ENCODE measurements at regions not wholly inside any gene's neighbourhood (a gene's known extent, or its start where the extent isn't known, plus 50 kb on each side); places are given as distances from the start of the nearest gene placed in this dataset.
A peak's percentile ranks its signal among the peaks of the same experiment; 100 is the strongest.

DNA sequence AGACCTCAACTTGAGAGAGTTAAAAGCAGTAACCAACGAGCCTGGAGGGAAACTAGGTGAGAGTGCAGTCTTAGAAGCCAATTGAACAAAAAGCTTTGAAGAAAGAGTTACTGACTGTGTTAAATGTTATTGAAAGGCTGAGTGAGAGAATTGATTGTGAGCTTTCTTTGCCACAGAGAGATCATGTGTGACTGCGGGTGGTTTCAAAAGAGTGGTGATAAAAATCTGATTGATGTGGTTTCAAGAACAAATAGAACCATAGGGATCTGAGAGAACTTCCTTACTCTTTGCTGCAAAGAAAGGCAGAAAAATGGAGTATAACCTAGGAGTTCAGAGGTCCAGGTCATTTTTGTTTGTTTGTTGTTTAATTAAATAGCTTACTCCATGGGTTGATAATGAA lies 759.9 kb upstream of the ALCAM start:
- peak; percentile 44 for DNase-seq

GRCh38 chr3:104610730-104611652 lies 755.7 kb upstream of the ALCAM start:
- DNase-seq, result no peak

DNA sequence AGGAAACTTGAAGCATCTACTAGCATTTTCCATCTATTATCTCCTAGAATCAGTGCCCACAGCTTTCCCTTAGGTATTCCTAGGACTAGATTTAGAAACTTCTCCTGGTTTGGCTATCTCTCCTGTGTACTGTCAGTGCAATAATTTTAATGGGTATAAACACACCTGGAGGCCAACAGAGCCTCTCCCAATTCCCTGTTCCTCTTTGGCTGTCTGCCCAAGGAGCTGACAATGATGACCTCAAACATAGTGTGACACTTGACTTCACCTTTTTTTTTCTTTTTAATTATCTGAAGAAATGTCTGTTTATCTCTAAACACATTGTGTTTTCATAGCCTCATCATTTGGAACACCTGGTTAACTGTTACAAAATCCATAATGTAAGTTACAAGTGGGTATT lies 754.5 kb upstream of the ALCAM start:
- DNase-seq, result no peak

DNA sequence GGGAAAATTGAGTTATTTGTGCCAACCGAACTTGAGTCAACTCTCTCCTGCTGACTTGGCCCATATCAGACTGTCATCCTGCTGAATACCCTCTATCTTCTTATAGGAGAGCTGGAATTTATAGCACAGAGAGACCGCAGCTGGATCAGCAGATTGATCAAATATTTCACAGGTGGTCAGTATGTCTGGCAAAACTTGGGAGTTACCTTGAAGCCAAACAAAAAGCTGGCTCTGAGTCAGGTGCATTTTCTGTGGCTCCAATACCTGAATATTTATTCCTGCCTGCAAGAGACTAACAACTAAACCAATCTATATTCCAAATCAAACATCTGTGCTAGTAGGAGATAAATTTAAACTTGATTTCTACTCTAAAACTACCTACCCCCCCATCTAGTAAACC lies 752.1 kb upstream of the ALCAM start:
- DNase-seq, result no peak

DNA sequence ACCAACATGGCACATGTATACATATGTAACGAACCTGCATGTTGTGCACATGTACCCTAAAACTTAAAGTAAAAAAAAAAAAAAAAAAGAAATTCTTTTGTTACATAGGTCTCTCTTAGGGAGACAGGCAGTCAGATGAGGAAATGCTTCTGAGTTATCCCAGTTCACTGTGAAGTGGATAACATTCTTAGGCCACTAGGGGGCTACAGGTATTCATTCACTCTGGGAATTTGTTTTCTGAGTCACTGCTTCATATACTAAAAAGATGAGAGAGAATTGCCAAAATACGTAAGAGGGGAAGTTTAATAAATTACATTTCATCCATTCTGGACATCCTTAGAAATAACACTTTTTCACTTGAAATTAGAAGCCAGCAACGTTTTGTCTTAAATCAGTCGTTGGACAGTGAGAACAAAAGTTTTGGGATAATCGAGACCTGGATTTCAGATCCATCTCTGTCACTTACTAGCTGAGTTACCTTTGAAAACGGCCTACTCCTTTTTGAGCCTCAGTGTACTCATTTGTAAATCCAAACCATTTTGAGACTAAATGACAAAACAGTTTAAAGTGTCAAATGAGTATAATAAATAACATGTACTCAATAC lies 738.4 kb upstream of the ALCAM start:
- DNase-seq, result peak; percentile 59

GRCh38 chr3:104629038-104629437 lies 737.7 kb upstream of the ALCAM start:
- DNase-seq, result no peak

- no peak for DNase-seq
Measured at GRCh38 chr3:104631254-104631653, 735.5 kb upstream of the ALCAM start.

GRCh38 chr3:104632521-104632920 lies 734.2 kb upstream of the ALCAM start:
- DNase-seq, result no peak

DNA sequence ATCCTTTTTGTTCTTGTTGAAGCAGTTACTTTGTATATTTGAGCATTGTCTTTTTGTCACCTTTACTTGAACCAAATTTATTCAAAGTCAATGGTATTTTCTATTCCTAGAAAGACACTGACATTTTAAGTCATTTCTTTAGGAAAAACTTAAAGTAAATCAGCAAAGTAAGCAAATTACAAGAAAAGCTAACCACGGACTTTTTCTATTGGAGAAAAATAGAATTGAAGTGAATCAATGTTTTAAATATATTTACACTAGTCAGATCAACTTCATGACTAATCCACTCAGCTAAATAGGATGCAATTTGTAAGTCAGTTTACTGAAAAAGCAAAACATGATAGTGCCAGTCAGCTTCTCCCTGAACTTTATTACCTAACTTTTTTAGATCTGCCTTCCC lies 733.8 kb upstream of the ALCAM start:
- no peak for DNase-seq

GRCh38 chr3:104635872-104636580 lies 730.7 kb upstream of the ALCAM start:
- DNase-seq, result no peak

DNA sequence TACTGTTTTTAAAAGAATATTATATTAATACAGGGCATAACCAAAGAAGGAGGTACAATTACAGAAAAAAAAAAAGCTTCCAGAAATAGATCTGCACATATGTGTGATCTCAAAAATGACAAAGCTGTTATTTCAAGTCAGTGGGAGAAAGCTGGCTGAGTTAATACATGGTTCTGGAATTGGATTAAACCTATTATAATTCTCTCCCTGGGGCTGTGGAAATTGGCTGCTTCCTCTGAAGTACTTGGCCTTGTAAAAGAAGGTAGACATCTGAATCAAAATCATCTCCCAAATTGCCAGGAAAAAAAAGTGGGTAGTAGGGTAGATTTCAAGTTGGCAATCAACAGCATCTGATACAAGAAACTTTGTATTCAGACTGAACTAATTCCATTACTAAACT lies 723.9 kb upstream of the ALCAM start:
- no peak for DNase-seq

DNA sequence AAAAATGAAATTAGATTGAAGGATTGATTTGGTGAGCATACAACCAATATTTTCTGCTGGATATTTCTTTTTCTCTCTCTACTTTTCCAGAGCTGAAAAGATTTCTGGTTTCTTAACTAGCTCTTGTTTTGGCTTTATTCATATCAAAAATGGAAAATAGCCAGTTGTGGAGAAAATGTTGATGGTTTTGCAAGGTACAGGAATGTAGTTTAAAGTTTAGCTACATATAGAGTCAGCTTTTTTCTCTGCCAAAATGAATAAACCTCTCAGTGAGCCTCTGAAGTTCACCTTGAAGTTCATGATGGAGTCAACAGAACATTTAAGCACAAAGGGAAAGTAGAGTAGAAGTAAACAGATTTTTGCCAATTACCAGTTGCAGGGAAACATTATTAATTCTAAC lies 720.5 kb upstream of the ALCAM start:
- no peak for DNase-seq

DNA sequence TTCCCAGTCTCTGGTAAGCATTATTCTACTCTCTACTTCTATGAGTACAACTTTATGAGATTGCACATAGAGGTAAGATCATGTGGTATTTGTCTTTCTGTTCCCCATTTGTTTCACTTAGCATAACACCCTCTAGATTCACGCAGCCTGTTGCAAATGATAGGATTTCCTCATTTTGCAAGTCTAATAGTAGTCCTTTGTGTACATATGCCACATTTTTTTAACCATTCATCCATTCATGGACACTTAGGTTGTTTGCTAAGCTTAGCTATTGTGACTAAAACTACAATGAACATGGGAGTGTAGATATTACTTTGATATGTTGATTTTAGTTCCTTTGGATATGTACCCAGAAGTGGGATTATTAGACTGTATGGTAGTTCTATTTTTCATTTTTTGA lies 717.9 kb upstream of the ALCAM start:
- DNase-seq, result no peak

DNA sequence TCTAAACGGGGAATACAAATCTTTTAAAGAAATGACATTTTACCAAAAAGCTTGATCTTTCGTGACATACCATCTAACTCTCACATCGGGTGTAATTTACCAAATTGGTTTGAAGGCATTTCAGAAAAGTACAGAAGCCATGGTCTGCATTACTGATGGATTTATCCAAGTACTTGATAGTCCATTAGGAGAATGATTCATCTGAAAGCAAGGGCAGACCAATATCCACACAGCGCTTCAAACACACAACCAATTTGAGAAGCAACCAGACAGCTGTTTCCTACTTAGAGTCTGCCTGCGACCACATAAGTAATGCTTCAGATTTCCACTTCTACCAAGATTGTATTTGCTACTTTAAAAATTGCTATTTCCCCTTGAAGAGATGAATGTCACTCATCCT lies 697.6 kb upstream of the ALCAM start:
- DNase-seq, result no peak

- no peak for DNase-seq
Measured at GRCh38 chr3:104672331-104672730, 694.4 kb upstream of the ALCAM start.

- no peak for DNase-seq
Measured at GRCh38 chr3:104673981-104674380, 692.7 kb upstream of the ALCAM start.

DNA sequence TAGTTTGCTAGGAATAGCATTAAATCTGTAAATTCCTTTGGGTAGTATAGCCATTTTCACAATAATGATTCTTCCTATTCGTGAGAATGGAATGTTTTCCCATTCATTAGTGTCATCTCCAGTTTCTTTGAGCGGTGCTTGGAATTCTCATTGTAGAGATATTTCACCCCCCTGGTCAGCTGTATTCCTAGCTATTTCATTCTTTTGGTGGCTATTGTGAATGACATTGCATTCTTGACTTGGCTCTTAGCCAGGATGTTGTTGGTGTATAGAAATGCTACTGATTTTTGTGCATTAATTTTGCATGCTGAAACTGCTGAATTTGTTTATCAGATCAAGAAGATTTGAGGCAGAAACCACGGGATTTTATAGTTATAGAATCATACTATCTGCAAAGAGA lies 690.5 kb upstream of the ALCAM start:
- no peak for DNase-seq

- no peak for DNase-seq
Measured at GRCh38 chr3:104677932-104678331, 688.8 kb upstream of the ALCAM start.

- no peak for DNase-seq
Measured at GRCh38 chr3:104685492-104685891, 681.2 kb upstream of the ALCAM start.

DNA sequence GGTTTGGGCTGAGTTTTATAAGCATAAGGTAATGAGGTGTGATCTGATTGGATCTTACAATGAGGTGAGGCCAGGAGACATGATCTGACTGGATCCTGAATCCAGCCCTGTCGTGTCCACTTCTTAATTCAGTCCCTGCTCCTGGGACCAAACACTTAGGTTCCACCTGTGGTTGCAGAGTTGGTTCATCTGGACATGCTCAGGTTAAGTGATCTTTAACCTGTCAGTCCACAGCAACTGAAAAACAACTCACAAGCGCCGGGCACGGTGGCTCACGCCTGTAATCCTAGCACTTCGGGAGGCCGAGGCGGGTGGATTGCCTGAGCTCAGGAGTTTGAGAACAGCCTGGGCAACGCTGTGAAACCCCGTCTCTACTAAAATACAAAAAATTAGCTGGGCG lies 679.3 kb upstream of the ALCAM start:
- DNase-seq, result no peak

DNA sequence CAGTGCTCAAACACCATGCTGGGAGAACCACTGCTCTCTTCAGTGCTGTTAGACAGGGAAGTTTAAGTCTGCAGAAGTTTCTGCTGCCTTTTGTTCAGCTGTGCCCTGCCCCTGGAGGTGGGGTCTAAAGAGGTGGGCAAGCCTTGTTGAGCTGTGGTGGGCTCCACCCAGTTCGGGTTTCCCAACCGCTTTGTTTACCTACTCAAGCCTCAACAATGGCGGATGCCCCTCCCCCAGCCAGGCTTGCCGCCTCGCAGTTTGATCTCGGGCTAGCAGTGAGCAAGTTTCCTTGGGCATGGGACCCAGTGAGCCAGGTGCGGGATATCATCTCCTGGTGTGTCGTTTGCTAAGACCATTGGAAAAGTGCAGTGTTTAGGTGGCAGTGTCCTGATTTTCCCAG lies 670.2 kb upstream of the ALCAM start:
- DNase-seq, result no peak

DNA sequence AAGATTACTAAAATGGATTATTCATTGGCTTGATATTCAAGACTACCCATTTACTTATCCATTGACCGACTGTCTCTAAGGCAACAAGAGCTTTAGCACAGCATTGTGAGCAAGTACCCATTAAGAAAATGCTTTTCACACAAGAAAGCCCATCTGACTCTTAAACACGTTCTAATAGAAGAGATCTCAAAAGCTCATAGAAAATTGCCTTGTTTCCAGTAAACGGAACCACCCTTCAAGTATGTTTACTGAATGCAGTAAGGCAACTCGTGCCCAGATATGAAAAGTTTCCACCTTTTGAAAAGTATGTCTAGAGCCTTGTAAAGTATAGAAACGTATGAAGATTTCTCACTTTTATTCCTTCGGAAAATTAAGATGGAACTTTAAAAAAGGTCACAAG lies 655.3 kb upstream of the ALCAM start:
- no peak for DNase-seq

DNA sequence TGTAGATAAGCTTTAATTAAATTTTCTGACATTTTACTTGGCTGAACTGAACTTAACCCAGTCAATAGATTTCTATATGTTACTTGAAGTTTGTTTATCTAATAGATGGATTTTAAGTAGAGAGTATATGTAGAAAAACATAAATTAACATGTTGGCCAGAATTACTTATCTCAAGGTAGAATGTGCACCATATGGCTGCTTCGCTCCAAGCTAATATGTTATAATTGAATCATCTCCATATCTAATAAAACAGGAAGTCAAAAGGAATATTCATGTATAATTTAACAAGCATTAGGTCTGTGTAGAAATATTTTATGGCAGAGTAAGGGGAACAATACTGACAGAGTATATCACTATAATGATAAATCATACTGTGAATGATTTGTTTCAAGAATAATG lies 650.7 kb upstream of the ALCAM start:
- no peak for DNase-seq

- DNase-seq, result peak; percentile 91
Measured at GRCh38 chr3:104717828-104718196, 648.9 kb upstream of the ALCAM start.

All from OCI-M1 (cell line).